Ascending aorta (tissue), 2 donors: ENCODE measurements at regions not wholly inside any gene's neighbourhood (a gene's known extent, or its start where the extent isn't known, plus 50 kb on each side); places are given as distances from the start of the nearest gene placed in this dataset.
"Not testable (repeated sequence)": the region's sequence is repeated elsewhere in the genome, so short reads cannot be mapped to it uniquely, and the experiment has no call there.

Experiments used
- DNase-seq, 2 donors: peaks; one replicate each; pipeline ENCODE4 v3.0.0-alpha.2; 2019; ENCODE audit warnings: low spot score in 2 of 2
- H3K27ac ChIP-seq, 2 donors: fragments of 200-600 bp; sonication (generic); one replicate each; pipeline ENCODE4 v1.5.1; 2016 to 2017; ENCODE audit warnings: mild to moderate bottlenecking in 1 of 2
- H3K27me3 ChIP-seq: fragments of 200-600 bp; sonication (generic); one replicate; pipeline ENCODE4 v1.5.1; 2017
- H3K36me3 ChIP-seq, 2 donors: fragments of 200-600 bp; sonication (generic); one replicate each; pipeline ENCODE4 v1.5.1; 2016
- H3K4me1 ChIP-seq, 2 donors: fragments of 200-600 bp; sonication (generic); one replicate each; pipeline ENCODE4 v1.5.1; 2016 to 2017; ENCODE audit warnings: mild to moderate bottlenecking in 1 of 2
- H3K4me3 ChIP-seq, 2 donors: fragments of 200-600 bp; sonication (generic); one replicate each; pipeline ENCODE4 v1.5.1; 2016 to 2017; ENCODE audit warnings: mild to moderate bottlenecking in 1 of 2
- H3K9me3 ChIP-seq, 2 donors: fragments of 200-600 bp; sonication (generic); one replicate each; pipeline ENCODE4 v1.5.1; 2016
- CTCF ChIP-seq, 3 experiments: fragments of 200-600 bp in 2 of 3; fragments of 450-650 bp in 1 of 3; sonication (generic) in 2 of 3; IDR thresholded peaks; one replicate each; pipeline ENCODE4 v1.5.1; 2016 to 2019; ENCODE audit warnings: antibody characterized with exemption in 3 of 3, mild to moderate bottlenecking in 1 of 3, moderate library complexity in 1 of 3
- intact Hi-C: fragments of 100-400 bp; cut with DNase I; formaldehyde crosslinking; loops from one replicate; pipeline ENCODE4 v1.15.1; 2023

DNA sequence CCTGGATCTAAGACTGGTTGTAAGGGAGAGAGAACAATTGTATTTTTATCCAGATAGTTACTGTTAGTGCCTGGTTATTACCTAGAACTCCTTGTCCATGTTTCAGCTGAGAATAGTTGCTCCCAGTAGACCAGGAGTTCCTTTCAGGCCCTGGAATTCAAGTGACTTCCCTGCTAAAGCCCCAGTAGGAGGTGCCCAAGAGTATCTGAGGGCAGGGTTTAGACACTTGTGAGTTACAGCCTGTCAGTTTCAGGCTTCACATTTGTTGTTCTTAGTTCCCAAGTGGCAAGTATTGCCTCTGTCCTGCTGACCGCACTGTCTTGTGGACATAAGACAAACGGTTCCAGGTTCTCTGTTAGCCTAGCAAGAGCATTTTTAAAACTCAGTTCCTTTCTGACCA lies 743.9 kb upstream of the SEMA6A start:
- no peak overlapping the region for H3K27ac ChIP-seq
- no peaks in the 10 kb centered on the region for H3K36me3 ChIP-seq
- H3K9me3 ChIP-seq, result no peaks in the 10 kb centered on the region
- H3K4me3 ChIP-seq, result no peak overlapping the region
- DNase-seq, result no peak
- TF ChIP-seq CTCF (IDR thresholded peaks at IDR 0.05), result no peak
- no peaks in the 10 kb centered on the region for H3K4me1 ChIP-seq
- intact Hi-C loops, result no loop called here
- H3K27me3 ChIP-seq, result no peaks in the 10 kb centered on the region

GRCh38 chr5:117315170-117315569 lies 740.5 kb upstream of the SEMA6A start:
- DNase-seq, result no peak
- Histone ChIP-seq H3K27me3 (no peaks in the 10 kb centered on the region), H3K36me3 (no peaks in the 10 kb centered on the region), H3K4me3 (no peak overlapping the region), H3K9me3 (no peaks in the 10 kb centered on the region), H3K4me1 (no peaks in the 10 kb centered on the region), H3K27ac (no peak overlapping the region)
- TF ChIP-seq CTCF (IDR thresholded peaks at IDR 0.05), result no peak
- intact Hi-C loops, result no loop called here

- H3K36me3 ChIP-seq, intact Hi-C loops, H3K9me3 ChIP-seq, H3K4me1 ChIP-seq, DNase-seq, H3K4me3 ChIP-seq, H3K27me3 ChIP-seq, H3K27ac ChIP-seq: not testable (repeated sequence)
Measured at GRCh38 chr5:117304512-117305107, 730.0 kb upstream of the SEMA6A start.

GRCh38 chr5:117302949-117303348 lies 728.3 kb upstream of the SEMA6A start:
- H3K36me3 ChIP-seq, result no peaks in the 10 kb centered on the region
- no peaks in the 10 kb centered on the region for H3K4me1 ChIP-seq
- no peak for DNase-seq
- no peaks in the 10 kb centered on the region for H3K27me3 ChIP-seq
- no peak for TF ChIP-seq CTCF (IDR thresholded peaks at IDR 0.05)
- H3K4me3 ChIP-seq, result no peak overlapping the region
- intact Hi-C loops, result no loop called here
- H3K27ac ChIP-seq, result no peak overlapping the region
- no peaks in the 10 kb centered on the region for H3K9me3 ChIP-seq

GRCh38 chr5:117302473-117302872 lies 727.9 kb upstream of the SEMA6A start:
- intact Hi-C loops, result no loop called here
- TF ChIP-seq CTCF (IDR thresholded peaks at IDR 0.05), result no peak
- H3K9me3 ChIP-seq, result no peaks in the 10 kb centered on the region

DNA sequence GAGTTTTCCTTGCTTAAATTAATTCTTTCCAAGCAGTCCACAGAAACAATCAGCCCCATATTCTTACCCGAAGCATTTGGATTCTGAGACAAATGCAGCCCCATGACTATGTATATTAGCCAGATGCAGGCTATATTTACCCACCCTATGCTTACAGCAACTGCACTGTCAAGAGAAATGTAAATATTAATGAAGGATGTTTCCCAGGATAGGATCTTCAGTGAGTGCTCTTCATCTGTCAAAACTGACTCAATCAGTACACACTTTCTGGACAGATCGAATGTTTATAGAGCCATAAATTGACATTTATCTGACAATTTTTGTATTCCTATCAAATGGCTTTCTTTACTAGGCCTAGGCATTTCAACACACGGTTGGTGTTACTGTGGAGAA lies 725.3 kb upstream of the SEMA6A start:
- intact Hi-C loops, result no loop called here
- no peaks in the 10 kb centered on the region for H3K9me3 ChIP-seq
- no peak overlapping the region for H3K27ac ChIP-seq
- TF ChIP-seq CTCF (IDR thresholded peaks at IDR 0.05), result no peak
- no peaks in the 10 kb centered on the region for H3K4me1 ChIP-seq
- H3K27me3 ChIP-seq, result no peaks in the 10 kb centered on the region
- H3K36me3 ChIP-seq, result no peaks in the 10 kb centered on the region
- H3K4me3 ChIP-seq, result no peak overlapping the region
- no peak for DNase-seq

More at GRCh38 chr5:117302473-117302872, 727.9 kb upstream of the SEMA6A start:
- no peak overlapping the region for H3K27ac ChIP-seq
- no peaks in the 10 kb centered on the region for H3K36me3 ChIP-seq
- H3K27me3 ChIP-seq, result no peaks in the 10 kb centered on the region
- H3K4me1 ChIP-seq, result no peaks in the 10 kb centered on the region
- DNase-seq, result no peak
- H3K4me3 ChIP-seq, result no peak overlapping the region
